NCI-H748 (cell line): ENCODE measurements at regions not wholly inside any gene's neighbourhood (a gene's known extent, or its start where the extent isn't known, plus 50 kb on each side); places are given as distances from the start of the nearest gene placed in this dataset.
A peak's percentile ranks its signal among the peaks of the same experiment; 100 is the strongest.

Experiments
- DNase-seq: peaks from one replicate; lab custom pipeline; 2025; ENCODE audit not compliant: unreplicated experiment; lab: John Stamatoyannopoulos, UW

- DNase-seq = no peak
Measured at GRCh38 chr14:86505808-86506207, 975.9 kb downstream of the FLRT2 start.

GRCh38 chr14:86501611-86502010, 971.7 kb downstream of the FLRT2 start:
- DNase-seq = no peak

DNA sequence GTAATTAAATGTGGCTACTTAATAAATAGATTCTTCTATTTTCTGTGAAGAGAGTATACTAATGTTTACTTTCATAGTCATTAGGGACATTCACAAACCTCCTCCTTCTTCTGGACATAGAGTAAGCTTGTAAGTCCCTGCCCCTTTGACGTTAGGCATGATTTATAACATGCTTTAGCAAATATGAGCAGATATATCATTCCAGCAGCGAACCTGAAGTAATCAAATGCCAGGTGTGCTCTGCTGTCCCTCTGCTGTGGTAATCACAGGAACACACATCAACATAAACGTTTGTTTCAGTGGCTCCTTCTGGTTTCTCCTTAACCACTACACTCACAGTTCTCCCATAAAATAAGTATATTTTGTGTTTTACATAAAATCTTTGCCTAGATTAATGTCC, 961.8 kb downstream of the FLRT2 start:
- peak; percentile 68 for DNase-seq

DNA sequence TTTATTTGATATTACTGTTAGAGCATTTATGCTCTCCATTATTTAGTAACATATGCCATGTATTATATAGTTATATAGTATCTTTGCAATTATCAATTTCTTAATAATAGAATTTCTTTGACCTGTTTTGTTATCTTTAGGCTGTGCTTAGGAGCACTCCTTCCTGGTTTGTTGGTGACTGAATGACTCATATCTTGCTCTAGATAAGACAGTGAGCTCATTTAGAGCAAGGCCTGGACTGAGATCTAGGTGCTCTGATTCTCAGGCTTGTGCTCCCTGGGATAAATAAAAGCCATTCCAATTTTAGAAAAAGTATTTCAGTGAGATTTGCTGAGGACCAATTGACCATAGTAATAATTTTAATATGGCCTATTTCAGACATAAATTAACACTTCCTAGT, 951.2 kb downstream of the FLRT2 start:
- no peak for DNase-seq

- DNase-seq = peak; percentile 14
Measured at GRCh38 chr14:86464341-86464740, 934.4 kb downstream of the FLRT2 start.

DNA sequence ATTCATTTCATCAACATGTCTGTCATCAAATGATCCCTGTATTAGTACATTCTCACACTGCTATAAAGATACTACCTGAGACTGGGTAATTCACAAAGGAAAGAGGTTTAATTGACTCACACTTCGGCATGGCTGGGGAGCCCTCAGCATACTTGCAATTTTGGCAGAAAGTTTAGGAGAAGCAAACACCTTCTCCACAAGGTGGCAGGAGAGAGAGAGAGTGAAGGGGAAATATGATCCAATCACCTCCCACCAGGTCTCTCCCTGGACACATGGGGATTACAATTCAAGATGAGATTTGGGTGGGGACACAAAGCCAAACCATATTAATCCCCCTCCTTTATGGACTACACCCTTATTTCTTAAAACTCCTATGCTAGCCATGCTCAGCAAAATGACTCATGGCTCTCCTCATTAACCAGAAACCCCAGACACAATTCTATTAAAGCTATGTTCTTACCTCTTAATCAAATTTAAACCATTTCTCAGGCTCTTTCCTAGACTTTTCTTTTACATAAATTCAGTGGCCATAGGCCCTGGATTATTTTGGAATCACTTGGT, 932.3 kb downstream of the FLRT2 start:
- DNase-seq = peak; percentile 52

- DNase-seq = no peak
Measured at GRCh38 chr14:86457481-86458135, 927.7 kb downstream of the FLRT2 start.

DNA sequence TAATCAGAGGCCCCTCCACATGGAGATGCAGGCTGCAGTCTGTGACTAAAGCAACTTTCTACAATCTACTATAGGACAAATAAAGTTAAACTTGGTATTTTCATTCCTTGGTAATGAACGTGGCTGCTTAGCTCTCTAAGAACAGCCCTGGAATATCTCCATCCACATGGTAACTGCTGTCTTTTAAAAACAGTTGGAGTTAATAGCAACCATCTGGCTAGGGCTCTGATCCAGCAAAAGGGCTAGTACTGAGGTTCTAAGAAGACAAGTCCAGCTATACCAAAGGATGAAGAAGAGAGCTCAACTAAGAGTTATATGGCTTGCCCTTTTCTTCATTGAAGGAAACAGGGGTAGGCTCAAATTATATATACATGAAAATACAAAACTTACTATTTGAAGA, 920.1 kb downstream of the FLRT2 start:
- no peak for DNase-seq

GRCh38 chr14:86442135-86442534, 912.2 kb downstream of the FLRT2 start:
- DNase-seq = no peak

- DNase-seq = peak; percentile 39
Measured at GRCh38 chr14:86430853-86431252, 900.9 kb downstream of the FLRT2 start.

DNA sequence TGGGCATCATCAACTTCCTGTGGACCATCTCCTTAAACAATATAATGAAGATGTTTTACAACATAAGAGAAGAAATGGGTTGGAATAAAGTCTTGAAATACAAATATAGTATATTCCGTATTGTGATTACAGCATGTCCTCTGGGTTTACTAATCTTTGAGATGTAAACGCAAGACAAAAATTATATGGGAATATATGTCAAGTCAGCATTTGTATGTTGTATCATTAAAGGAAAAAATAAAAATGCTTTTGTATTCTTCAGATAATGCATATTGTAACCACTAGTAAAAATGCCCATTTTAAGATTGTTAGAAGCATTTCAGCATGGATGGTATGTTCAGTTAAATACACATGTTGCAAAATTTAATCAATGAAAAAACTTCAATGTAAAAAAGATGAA, 893.3 kb downstream of the FLRT2 start:
- no peak for DNase-seq

GRCh38 chr14:86420131-86420530, 890.2 kb downstream of the FLRT2 start:
- DNase-seq = no peak

GRCh38 chr14:86414146-86414545, 884.2 kb downstream of the FLRT2 start:
- DNase-seq = no peak

GRCh38 chr14:86404989-86405649, 875.2 kb downstream of the FLRT2 start:
- DNase-seq = no peak

DNA sequence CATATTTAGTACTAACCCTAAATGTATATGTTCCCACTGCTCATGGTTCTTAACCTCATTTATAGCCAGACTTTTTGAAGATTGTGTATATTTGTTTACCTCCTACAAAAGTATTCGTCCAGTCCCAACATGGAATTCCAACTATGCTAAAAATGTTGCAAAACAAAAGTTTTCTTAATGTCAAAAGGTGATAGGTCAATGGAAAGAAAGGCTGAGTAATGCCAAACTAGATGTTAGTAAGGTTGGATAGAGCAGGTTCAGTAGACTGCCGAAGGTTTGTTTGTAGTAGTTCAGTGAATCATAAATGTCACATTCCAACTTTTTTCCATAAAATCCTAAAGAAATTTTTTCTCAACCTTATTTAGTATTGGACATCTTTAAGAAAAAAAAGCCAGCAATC, 874.5 kb downstream of the FLRT2 start:
- no peak for DNase-seq

DNA sequence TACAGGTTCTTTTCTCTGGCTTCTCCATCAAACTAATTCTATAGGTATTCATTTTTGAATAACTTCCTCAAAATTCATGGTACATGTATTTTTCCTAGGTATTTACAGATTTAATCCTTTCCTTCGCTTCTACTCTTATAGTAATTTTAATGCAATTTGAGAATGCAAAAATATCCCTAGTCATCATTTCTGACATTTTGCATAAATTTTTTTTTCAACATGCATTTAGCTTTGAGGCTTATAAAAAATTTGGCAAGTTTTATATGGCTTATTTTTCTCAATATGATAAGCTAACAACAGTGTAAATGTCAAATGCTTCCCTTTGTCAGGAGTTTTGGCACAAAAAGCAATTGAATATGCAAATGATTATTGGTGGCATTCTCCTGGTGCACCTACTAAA, 872.6 kb downstream of the FLRT2 start:
- DNase-seq = no peak

DNA sequence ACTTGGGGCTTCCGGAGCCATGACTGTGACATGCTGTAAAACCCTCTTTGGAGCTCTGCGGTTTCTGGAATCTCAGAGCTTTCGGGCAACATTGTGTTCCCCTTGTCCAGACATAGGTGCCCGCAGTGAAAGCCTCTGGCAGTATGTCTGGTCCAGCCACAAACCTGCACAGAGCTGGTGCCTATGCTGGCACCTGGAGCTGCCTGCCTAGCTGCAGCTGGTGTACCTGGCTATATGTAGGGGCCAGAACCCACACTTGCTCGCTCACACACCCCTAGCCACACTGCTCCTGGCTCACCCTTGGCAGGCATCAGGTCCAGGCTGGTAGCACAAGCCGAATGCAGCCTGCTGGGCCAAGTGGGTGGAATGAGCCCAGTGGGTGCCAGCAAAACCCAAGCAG, 861.1 kb downstream of the FLRT2 start:
- no peak for DNase-seq

GRCh38 chr14:86388216-86388615, 858.3 kb downstream of the FLRT2 start:
- DNase-seq = no peak

- peak; percentile 84 for DNase-seq
Measured at GRCh38 chr14:86373886-86374285, 843.9 kb downstream of the FLRT2 start.

DNA sequence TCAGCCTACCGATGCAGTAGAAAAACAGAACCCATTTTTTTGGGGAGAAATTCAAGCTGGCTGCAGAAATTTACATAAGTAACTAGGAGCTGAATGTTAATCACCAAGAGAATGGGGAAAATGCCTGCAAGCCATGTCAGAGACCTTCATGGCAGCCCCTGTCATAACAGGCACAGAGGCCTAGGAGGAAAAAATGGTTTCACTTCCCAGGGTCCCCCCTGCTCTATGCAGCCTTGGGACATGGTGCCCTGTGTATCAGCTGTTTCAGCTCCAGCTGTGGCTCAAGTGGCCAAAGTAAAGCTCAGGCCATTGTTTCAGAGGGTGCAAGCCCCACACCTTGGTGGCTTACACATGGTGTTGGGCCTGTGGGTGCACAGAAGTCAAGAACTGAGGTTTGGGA, 842.5 kb downstream of the FLRT2 start:
- DNase-seq = no peak

DNA sequence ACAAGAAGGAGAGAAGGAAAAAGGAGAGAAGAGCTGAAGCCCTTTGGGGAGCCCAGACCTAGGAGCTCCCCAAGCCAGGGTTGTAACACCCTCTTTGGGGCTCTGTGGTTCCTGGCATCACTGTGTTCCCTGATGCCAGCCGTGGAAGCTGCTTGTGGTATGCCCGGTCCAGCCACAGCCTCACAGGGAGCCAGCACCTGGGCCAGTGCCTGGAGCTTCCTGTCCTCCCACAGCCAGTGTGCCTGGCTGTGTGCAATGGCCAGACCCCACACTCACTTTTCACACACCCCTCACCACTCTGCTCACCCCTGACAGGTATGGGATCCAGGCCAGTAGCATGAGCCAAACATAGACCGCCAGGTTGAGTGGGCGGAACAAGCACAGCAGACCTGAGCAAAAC, 834.7 kb downstream of the FLRT2 start:
- no peak for DNase-seq

GRCh38 chr14:86363576-86363975, 833.6 kb downstream of the FLRT2 start:
- no peak for DNase-seq

DNA sequence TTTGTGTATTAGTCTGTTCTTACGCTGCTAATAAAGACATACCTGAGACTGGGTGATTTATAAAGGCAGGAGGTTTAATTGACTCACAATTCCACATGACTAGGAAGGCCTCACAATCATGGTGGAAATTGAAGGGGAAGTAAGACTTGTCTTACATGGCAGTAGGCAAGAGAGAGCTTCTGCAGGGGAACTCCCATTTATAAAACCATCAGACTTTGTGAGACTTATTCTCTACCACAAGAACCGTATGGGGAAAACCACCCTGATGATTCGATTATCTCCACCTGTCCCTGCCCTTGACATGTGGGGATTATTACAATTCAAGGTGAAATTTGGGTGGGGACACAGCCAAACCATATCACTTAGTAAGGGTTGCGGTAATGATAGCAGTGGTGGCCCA, 833.1 kb downstream of the FLRT2 start:
- no peak for DNase-seq
